ENCODE measurements at regions not wholly inside any gene's neighbourhood (a gene's known extent, or its start where the extent isn't known, plus 50 kb on each side); places are given as distances from the start of the nearest gene placed in this dataset.

- H3K4me1 ChIP-seq (ENCODE audit: control insufficient read depth, extremely low read depth, insufficient read depth, low read length) = no peaks in the 10 kb centered on the region
- TF ChIP-seq FOS (IDR thresholded peaks at IDR 0.05; ENCODE audit: borderline replicate concordance, insufficient read depth, low read length) (no peak), GATA2 (IDR thresholded peaks at IDR 0.05; ENCODE audit: insufficient read depth, insufficient read length, low read depth, low read length) (no peak), POLR2A (IDR thresholded peaks at IDR 0.05; ENCODE audit: low read depth, low read length) (no peak), MAX (IDR thresholded peaks at IDR 0.05; ENCODE audit: insufficient read depth, insufficient read length) (no peak), POLR2AphosphoS5 (IDR thresholded peaks at IDR 0.05; ENCODE audit: insufficient read depth, low read depth, low read length) (no peak)
- intact Hi-C loops (cut with micrococcal nuclease) (no loop called here), dilution Hi-C loops (cut with MboI; ENCODE audit: extremely low pct_ligation_motif_present, low sequenced_read_pairs) (no loop called here)
- H3K4me3 ChIP-seq (replicated peaks in 1 of 3; ENCODE audit: insufficient read depth in 1 of 3, low read depth in 1 of 3, low read length in 3 of 3) = no peak overlapping the region
- H4K20me1 ChIP-seq (replicated peaks; ENCODE audit: control insufficient read depth, extremely low read depth, insufficient read depth, low read length) = no peaks in the 10 kb centered on the region
- ChIA-PET CTCF (no interaction called here), POLR2A (no interaction called here)
- DNase-seq (ENCODE audit: low read depth, low spot score) = no peak
- H3K9me3 ChIP-seq (replicated peaks; ENCODE audit: control insufficient read depth, insufficient read depth, low read length) = no peaks in the 10 kb centered on the region
- no peak overlapping the region for H3K4me2 ChIP-seq (ENCODE audit: insufficient read depth, low read length)
- FAIRE-seq = no peak
- H3K9me1 ChIP-seq (replicated peaks; ENCODE audit: control insufficient read depth, extremely low read depth, insufficient read depth, low read length) = no peaks in the 10 kb centered on the region
- H3K27ac ChIP-seq (ENCODE audit: insufficient read depth, low read depth, low read length) = no peak overlapping the region
- no peaks in the 10 kb centered on the region for H3K79me2 ChIP-seq (ENCODE audit: control insufficient read depth, insufficient read depth, low read length)
- H3K36me3 ChIP-seq (ENCODE audit: control insufficient read depth in 2 of 2, extremely low read depth in 1 of 2, insufficient read depth in 2 of 2, low read length in 2 of 2) = no peaks in the 10 kb centered on the region
- H3K27me3 ChIP-seq (ENCODE audit: control insufficient read depth in 2 of 2, insufficient read depth in 2 of 2, low read length in 2 of 2) = no peaks in the 10 kb centered on the region
- BruUV-seq (replicated peaks) = no TSS peak
- H2AFZ ChIP-seq (ENCODE audit: low read depth, low read length) = no peak overlapping the region
- H3K9ac ChIP-seq (replicated peaks; ENCODE audit: extremely low read depth, insufficient read depth, low read length) = no peak overlapping the region
Observed at GRCh38 chr18:45316127-45316526, 299.1 kb upstream of the SLC14A2 start.

- Histone ChIP-seq H3K79me2 (ENCODE audit: control insufficient read depth, insufficient read depth, low read length) (no peaks in the 10 kb centered on the region), H3K9me3 (replicated peaks; ENCODE audit: control insufficient read depth, insufficient read depth, low read length) (no peaks in the 10 kb centered on the region), H3K36me3 (ENCODE audit: control insufficient read depth in 2 of 2, extremely low read depth in 1 of 2, insufficient read depth in 2 of 2, low read length in 2 of 2) (no peaks in the 10 kb centered on the region), H3K4me1 (ENCODE audit: control insufficient read depth, extremely low read depth, insufficient read depth, low read length) (no peaks in the 10 kb centered on the region), H3K27me3 (ENCODE audit: control insufficient read depth in 2 of 2, insufficient read depth in 2 of 2, low read length in 2 of 2) (no peaks in the 10 kb centered on the region), H3K4me3 (replicated peaks in 1 of 3; ENCODE audit: insufficient read depth in 1 of 3, low read depth in 1 of 3, low read length in 3 of 3) (no peak overlapping the region), H2AFZ (ENCODE audit: low read depth, low read length) (no peak overlapping the region), H4K20me1 (replicated peaks; ENCODE audit: control insufficient read depth, extremely low read depth, insufficient read depth, low read length) (no peaks in the 10 kb centered on the region), H3K9me1 (replicated peaks; ENCODE audit: control insufficient read depth, extremely low read depth, insufficient read depth, low read length) (no peaks in the 10 kb centered on the region), H3K27ac (ENCODE audit: insufficient read depth, low read depth, low read length) (no peak overlapping the region), H3K9ac (replicated peaks; ENCODE audit: extremely low read depth, insufficient read depth, low read length) (no peak overlapping the region), H3K4me2 (ENCODE audit: insufficient read depth, low read length) (no peak overlapping the region)
- FAIRE-seq = no peak
- ChIA-PET CTCF (no interaction called here), POLR2A (no interaction called here)
- no peak for TF ChIP-seq JUN (IDR thresholded peaks at IDR 0.05; ENCODE audit: borderline replicate concordance, insufficient read depth, insufficient read length, low read depth)
- no peak for TF ChIP-seq MYC (IDR thresholded peaks at IDR 0.05; ENCODE audit: low read depth, low read length)
- TF ChIP-seq POLR2AphosphoS5 (IDR thresholded peaks at IDR 0.05; ENCODE audit: insufficient read depth, low read depth, low read length) = no peak
- TF ChIP-seq CTCF (IDR thresholded peaks at IDR 0.05; ENCODE audit: extremely low read depth in 1 of 2, insufficient read depth in 1 of 2, low read depth in 1 of 2, low read length in 2 of 2) = no peak
- no peak for TF ChIP-seq FOS (IDR thresholded peaks at IDR 0.05; ENCODE audit: borderline replicate concordance, insufficient read depth, low read length)
- no peak for TF ChIP-seq MAX (IDR thresholded peaks at IDR 0.05; ENCODE audit: insufficient read depth, insufficient read length)
- no peak for TF ChIP-seq EZH2 (IDR thresholded peaks at IDR 0.05; ENCODE audit: borderline replicate concordance, low read depth, low read length, severe bottlenecking)
- TF ChIP-seq GATA2 (IDR thresholded peaks at IDR 0.05; ENCODE audit: insufficient read depth, insufficient read length, low read depth, low read length) = no peak
- TF ChIP-seq POLR2A (IDR thresholded peaks at IDR 0.05; ENCODE audit: low read depth, low read length) = no peak
- DNase-seq (ENCODE audit: low read depth, low spot score) = no peak
- dilution Hi-C loops (cut with MboI; ENCODE audit: extremely low pct_ligation_motif_present, low sequenced_read_pairs) = no loop called here
- intact Hi-C loops (cut with micrococcal nuclease) = no loop called here
- no TSS peak for BruUV-seq (replicated peaks)
Observed at GRCh38 chr18:45317948-45318640, 297.2 kb upstream of the SLC14A2 start.

Measured in endothelial cell of umbilical vein (primary cell).